HK-2 (cell line): ENCODE measurements at regions not wholly inside any gene's neighbourhood (a gene's known extent, or its start where the extent isn't known, plus 50 kb on each side); places are given as distances from the start of the nearest gene placed in this dataset.
"Not testable (repeated sequence)": the region's sequence is repeated elsewhere in the genome, so short reads cannot be mapped to it uniquely, and the experiment has no call there.

ENCODE experiments used
- DNase-seq: peaks from one replicate; pipeline ENCODE4 v3.0.0-alpha.2; 2018; ENCODE audit not compliant: unreplicated experiment

DNA sequence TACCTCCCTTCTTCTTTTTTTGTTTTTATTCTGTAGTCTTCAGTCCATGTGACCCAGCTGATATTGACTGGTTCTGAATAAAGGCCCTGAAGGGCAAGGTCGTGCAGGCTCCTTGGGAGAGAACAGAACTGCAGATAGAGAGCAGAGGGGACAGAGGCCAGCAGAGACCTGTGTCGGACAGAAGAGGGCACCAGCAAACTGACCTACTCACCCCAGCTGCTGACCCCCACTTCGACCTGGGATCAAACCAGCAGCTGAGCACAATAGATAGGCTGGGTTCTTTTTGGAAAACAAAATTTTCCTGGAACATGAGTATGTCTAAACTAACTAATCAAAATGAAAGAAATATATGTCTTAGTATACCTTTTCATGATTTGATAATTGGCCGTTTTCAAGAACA is 695.1 kb downstream of the NR2F1-AS1 start:
- DNase-seq: peak; percentile 3

DNA sequence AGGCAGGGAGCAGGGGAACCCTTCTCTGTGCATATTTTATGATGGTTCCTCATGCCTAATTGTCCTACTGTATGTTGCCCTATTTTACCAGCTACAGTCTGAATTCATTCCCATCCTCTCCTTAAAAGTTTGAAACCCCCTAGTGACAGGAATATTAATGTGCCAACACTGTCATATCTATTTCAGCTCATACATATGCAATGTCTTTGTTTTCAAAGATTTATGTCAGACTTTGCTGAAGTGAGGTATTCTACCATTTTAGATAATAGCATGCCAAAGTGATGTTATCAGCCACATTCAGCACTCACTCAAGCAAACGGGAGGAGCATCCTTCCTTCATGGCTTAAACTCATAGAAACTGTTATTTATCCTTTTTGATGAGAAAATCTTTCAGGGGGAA is 696.5 kb downstream of the NR2F1-AS1 start:
- DNase-seq: no peak

DNA sequence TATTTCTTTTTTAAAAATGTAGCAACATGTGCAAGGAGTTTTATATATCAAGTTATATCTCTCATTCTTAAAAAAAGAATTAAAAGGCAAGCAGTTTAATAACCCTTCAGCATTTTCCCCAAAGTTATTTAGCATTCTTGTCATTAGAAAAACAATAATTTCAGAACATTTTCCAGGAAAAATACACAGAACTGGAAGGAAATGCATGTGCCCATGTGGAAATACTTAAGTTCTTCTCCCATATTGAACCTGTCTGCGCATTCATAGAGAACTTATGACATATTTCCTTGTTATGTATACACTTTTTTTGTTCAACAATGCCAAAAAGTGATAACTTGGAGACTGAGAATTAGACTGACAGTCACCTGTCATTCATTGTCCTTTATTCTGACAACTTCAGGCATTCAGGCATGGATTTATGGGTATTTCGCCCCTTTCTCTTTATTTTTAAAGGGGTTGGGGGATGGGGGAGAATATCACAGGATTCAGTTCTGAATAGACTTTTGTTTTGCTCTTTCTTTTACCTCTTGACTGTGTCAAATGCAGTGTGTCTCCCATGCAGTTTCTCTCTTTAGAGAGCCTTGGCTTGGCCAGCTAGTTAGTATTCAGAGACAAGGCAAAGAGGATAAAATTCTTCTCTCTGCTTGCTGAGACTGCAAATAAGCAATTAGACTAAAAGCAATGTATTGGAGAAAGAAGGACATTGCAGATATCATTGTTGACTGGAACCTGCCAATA is 701.0 kb downstream of the NR2F1-AS1 start:
- no peak for DNase-seq

DNA sequence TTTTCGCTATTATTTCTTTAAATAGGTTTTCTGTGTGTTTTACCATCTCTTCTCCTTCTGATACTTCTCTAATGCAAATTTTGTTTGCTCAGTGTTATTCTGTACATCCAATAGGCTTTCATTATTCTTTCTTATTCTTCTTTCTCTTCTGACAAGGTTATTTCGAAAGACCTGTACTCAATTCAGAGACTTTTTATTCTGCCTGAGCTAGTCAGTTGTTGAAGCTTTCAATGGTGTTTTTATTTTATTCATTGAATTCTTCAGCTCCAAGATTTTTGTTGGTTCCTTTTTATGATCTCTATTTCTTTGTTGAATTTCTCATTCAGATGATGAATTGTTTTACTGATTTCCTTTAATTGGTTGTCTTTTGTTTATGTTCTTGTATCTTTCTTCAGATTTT is 706.2 kb downstream of the NR2F1-AS1 start:
- DNase-seq: no peak

DNA sequence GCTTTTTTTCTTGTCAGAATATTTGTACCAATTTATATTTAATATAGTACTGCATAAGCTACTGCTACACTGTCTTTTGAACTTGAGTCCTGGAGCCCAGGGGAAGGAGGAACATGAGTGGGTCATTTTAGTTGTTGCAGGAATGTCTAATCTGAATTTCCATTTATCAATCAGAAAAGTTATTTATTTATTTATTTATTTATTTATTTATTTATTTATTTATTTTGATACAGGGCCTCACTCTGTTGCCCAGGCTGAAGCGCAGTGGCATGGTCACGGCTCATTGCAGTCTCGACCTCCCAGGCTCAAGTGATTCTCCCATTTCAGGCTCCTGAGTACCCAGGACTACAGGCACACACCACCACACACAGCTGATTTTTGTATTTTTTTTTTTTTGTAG is 712.6 kb downstream of the NR2F1-AS1 start:
- no peak for DNase-seq

DNA sequence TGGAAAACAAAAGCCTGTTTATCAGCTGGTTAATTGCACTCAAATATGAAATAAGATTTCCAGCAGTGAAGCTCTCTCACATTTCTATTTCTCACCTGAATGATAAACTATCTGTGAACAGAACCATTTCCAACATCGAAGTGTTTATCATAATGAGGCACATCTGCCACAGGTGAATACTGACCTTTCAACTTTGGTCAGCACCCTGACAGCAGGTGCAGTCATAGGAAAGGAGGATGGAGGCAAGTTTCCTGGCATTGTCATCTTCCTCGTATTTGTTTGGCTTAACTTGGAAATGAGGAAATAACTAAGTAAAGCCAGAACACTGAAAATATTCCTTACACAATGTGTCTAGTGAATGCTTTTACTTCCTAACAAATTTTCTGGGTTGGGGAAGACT is 716.4 kb downstream of the NR2F1-AS1 start:
- DNase-seq: no peak

DNA sequence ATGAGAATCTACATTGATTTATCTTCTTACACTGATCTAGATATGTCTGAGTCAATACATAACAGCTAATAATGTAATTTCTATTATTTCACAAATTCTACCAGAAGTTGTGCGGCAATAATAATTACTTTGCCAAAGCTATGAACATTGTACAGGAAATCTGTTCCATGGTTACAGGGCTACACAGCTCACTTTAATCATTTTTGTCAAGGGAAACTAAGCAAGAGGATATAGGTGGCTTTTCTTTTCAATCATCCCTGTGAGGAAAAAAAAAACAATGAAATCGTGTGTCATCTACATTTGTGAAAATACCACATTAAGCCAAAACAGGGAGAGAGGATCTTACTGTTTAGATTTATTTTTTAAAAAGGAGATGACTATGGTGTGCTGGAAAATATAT is 717.4 kb downstream of the NR2F1-AS1 start:
- no peak for DNase-seq

DNA sequence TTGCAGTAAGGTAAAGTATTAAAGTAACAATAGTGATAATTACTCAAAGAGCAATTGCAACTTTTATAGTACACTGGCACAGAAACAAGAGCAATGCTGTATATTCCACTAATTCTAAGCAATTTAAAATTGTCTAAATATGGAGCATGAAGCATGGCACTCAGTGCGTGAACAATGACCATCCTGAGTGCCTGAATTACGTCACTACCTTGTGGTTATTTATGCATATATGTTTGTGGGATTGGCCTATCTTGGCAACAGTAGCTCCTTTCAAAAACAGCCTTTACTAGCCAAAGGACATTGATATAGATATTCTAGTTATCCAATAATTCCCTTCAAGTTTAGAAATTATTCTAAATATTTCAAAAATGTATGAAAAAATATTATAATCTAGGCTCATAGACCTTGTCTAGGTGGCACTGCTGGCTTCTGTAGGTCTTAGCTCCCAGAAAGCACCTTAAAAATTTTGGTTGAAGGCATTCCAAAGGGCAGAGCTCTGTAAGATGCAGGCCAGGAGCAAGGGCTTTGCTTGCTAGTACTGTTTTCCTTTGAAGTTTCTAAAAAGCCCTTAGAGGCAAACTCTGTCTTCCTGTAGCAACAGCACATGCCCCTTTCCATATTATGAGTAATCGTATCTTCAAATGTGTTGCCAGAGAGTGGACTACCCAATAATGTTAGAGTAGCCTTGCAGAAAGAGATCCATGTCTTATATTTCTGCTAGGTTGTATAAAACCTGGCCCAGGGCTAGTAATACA is 719.3 kb downstream of the NR2F1-AS1 start:
- DNase-seq: no peak

DNA sequence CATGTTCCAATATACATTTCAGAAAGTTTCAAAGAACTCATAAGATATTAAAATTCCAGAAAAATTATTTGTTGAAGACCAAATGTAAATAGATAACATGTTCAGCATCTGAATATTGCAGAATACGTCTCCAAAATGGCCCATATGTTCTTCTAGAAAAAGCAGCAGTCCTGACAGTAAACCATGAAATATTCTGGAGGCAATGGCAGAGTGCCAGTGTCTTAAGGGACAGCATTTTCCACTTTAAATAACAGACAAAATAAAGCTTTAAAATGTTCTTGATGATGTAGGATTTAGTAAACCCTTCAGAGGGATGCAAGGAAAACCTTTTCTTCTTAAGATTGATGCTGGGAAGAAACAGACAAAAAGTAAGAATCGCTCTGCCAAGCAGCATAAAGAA is 721.0 kb downstream of the NR2F1-AS1 start:
- no peak for DNase-seq

DNA sequence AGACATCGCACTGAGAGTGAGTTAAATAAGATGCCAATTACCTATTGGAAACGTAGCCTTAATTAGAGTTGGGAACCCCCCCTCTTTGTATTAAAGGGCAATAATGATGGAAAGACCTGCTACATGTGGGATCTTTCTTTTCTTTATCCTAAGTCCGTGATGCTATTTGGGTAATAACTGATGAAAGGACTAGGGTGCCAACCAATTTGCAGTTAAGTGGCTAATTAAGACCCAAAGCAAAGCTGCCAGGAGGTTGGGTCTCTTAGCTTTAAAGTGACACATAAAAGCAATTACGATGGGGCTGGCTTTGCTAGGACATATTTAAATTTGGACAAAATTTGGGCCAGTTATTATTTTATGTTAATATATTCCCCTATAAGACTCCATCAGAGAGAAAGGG is 728.8 kb downstream of the NR2F1-AS1 start:
- DNase-seq: no peak

DNA sequence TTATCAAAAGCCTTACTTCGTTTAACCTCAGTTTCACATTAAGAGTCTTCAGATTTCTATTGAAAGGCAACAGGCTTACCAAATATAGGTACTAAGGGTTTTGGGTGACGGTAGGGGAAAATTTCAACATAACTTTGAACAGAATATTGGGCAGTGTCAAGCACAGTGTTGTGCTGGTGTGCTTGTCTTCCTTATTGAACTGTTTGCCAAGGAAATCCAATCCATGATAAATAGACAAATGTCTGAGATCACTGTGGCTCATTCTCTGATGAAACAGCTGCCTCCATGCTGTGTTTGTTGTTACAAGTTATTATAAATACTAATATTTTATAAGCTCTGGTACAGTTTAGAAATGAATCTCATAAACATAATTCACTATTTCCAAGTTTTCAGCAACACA is 730.1 kb downstream of the NR2F1-AS1 start:
- DNase-seq: no peak

DNA sequence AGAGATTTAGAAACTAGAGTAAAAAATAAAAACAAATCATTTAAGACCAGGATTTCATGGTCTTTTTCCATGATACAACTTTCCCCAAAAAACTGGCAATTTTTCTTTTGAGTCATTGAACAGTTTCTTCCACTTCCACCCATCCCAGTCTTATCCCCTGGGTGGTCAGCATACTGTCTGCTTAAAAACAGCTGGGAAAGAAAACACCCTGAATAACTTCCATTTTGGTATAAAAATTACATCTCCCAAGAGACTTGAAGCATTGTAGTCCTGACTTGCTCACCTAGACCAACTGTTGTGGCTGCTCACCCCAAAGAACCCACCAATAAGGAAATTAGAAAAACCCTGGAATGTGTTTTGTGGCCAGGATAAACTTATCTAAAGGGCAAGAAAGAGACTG is 731.3 kb downstream of the NR2F1-AS1 start:
- no peak for DNase-seq

DNA sequence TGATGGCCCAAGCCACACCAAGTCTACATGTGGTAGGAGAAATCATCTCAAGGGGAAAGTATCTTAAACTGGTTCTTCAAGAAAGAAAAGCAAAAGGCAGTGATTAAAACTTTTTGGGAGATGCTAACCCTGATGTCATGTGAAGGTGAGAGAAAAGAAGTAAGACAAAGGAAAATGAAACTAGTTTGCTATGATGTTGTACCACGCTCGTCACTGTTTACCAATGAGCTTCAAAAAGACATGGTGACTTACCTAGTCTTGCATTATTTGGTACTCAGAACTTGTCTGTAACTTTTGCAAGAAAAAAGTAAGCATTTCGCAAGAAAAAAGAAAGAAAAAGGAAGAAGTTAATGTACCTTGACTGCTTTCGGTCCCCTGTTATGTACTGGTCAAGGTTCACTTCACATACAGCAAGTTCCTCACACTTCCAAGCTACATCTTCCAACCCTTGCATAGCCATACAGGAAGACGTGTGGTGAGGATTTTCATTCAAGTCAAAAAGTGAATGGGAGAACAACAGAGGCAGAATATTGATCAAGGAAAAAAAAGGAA is 739.3 kb downstream of the NR2F1-AS1 start:
- no peak for DNase-seq

DNA sequence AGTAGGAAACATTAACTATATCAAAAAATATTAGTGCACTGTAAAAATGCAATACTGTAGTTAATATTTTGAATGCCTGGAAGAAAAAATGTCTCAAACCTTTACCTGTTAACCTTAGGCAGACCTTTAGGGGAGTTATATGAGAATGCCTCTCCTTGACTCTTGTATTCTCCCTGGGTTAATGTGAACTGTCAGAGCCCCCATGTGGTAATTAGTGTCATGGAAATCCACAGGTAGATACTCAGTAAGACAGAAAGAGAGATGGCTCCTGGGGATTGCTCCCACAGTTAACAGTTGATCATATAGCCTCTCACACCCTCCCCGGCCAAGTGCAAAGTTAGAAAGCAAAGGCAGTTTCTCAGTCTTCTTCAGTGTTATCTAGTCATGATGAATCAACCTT is 742.8 kb downstream of the NR2F1-AS1 start:
- DNase-seq: no peak

DNA sequence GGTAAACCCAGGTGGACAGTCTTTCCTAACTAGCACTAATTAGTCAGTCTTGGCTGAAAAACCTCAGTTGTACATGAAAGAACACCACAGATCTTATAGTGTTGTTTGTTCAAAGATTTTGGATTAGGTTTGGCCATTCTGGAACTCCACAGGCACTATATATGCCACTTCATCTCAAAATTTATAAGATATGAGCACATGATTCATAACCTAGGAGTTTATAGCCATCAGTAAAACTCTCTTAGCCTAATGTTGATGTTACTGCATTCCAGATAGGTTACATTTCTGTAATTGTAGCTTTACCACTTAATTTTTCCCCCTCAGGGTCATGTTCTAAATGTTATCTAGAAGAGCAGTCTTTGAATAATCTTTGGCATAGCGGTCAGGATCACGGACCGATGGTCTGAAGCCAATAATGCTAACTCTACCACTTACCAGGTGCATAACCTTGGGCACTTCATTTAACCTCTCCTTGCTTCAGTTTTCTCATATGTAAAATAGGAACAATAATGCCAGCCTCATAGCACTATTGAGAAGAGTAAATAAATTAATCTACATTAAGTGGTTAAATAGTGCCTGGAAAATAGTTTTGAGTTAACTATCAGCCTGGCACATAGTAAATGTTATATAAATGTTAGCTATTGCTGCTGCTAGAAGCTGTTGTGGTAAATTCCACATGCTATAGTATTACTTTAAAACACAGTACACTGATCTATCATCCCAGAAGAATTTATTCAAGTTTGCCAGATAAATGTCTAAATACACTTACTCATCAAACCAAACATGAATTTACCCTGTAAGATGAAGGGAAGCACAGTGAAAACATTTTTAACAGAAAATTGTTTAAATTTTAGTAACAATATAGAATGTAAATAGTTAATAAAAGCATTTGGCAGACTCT is 743.9 kb downstream of the NR2F1-AS1 start:
- no peak for DNase-seq

DNA sequence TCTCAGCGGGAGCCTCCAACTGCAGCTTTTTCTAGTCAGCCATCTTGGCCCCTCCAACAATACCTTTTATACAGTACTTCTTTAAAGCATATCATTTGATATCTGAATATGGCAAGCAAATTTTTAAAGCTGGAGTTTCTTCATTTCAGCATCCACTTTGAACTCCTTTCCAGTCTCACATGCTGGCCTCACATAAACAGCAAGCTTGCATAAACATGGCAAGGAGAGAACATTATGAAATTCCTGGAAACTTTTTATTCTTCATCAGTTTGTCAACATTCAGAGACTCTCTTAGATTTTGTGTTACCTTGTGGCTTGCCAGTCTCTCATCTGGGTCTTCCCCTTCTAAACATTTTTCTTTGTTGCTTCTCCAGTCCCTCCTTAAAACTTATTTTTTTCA is 745.3 kb downstream of the NR2F1-AS1 start:
- DNase-seq: no peak

DNA sequence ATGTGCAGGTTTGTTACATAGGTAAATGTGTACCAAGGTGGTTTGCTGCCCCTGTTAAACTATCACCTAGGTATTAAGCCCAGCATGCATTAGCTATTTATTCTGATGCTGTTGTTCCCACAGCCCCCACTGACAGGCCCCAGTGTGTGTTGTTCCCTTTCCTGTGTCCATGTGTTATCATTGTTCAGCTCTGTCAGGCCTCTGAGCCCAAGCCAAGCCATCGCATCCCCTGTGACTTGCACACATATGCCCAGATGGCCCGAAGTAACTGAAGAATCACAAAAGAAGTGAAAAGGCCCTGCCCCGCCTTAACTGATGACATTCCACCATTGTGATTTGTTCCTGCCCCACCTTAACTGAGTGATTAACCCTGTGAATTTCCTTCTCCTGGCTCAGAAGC is 757.5 kb downstream of the NR2F1-AS1 start:
- DNase-seq: not testable (repeated sequence)

DNA sequence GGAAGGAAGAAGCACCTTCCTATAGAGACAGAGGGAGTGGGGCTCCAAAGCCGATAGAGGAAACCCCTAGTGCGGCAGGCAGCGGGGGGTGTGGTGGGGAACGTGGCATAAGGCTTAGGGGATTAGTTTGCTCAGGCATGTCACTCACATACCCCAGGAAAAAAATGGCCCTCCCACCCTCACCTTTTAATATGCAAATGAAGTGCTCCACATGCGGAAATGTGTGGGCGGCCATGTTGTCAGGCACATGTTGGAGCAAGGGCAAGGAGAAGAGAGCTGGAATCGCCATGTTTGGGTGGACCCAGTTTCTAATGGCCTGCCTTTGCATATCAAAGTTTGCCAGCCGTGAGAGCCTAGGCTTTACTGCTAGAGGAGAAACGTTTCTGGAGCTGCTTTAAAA is 758.8 kb downstream of the NR2F1-AS1 start:
- DNase-seq: no peak

DNA sequence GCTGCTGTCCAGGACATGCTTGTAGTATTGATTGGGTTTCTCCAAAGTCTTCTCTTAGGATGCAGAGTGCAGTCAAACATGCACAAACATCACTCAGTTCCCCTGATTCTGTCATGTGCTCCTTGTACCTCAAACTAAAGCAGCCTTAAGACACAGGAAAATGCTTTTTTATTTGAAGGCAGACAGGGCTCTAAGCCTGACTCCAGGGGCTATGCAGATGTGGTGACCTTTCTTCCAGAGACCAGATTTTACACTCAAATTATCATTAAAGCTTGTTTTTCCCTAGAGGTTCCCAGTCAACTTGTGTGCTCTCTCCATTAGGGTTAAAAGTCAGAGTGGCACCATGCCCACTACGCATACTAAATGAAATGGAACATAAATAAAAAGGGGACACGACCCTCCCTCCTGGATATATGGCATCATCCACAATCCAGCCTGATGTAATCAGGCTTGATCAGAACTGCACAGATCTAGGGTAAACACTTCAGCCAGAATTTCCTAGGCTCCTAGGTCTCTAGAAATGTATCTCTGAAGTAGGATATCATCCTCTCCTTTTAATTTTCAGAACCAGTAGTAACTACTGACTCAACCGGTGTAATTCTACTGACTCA is 771.1 kb downstream of the NR2F1-AS1 start:
- DNase-seq: no peak

DNA sequence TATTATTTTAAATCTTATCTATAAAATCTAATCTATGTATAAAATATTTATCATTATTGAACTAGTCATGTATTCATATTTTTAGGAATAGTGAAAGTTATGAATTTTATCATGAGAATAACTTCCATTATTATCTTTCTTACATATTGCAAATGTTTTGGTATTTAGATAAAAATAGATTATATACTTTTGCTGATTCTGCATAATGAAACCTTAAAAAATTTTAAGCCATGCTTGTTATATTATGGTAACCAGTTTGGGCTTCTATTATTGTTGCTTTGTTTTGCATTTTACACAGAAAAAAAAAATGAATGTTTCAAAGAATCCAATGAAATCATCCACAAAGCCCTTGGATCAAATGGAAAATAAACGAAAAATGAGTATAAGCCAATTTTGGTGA is 772.5 kb downstream of the NR2F1-AS1 start:
- DNase-seq: no peak

DNA sequence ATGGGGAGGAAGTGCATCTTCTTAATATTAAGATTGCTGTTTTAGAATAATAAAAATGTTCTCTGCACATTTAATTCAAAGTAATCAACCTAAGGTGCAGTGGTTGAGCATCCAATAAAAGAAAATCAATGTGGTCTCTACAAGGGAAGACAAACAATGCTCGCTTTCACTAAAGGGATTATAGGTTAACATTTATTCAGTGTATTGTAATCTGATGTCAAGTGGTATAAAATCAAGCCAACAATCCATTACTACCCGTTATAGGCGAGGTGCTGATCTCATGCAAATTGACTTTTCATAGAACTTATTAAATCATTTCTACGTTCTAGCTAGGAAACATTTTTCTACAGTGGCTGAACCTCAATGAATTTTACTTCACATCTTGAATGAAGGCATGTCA is 773.9 kb downstream of the NR2F1-AS1 start:
- no peak for DNase-seq

DNA sequence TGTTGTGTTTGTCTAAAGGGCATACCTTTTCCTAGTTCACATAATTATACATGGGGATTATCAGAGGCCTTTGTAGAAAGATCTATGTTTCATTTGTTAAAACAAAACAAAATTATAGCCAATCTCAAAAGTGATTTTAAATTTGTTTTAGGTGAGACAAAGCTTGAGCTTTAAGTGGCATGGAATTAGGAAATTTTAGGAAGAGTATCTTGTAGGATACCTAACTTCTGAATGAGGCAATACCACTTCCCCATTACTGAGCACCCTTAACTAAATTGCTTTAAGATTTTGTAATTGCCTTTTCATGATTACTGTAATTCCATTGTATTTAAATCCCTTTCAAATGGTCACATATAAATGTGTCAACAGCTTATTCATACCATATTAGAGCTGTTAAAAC is 775.6 kb downstream of the NR2F1-AS1 start:
- DNase-seq: no peak
